Central memory CD8-positive, alpha-beta T cell (primary cell): ENCODE measurements at regions not wholly inside any gene's neighbourhood (a gene's known extent, or its start where the extent isn't known, plus 50 kb on each side); places are given as distances from the start of the nearest gene placed in this dataset.

ENCODE experiments used
- ATAC-seq: fragments of 150-1000 bp; cut with Tn5 transposase; replicated peaks from 2 replicates; pipeline ENCODE4 v1.10.0; 2022; ENCODE audit warnings: mild to moderate bottlenecking, moderate FRiP score, moderate number of reproducible peaks; ENCODE audit not compliant: poor library complexity, severe bottlenecking; ENCODE audit errors: extremely low read depth
- DNase-seq, 2 donors: peaks; one replicate each; pipeline ENCODE4 v3.0.0; 2021; ENCODE audit warnings: low spot score in 2 of 2
- H3K27ac Mint-ChIP-seq: one replicate; pipeline ENCODE4 v1.8.0; 2022; ENCODE audit warnings: low read depth, mild to moderate bottlenecking, moderate library complexity, mixed read lengths
- H3K27me3 Mint-ChIP-seq: one replicate; pipeline ENCODE4 v1.8.0; 2022; ENCODE audit warnings: mixed read lengths
- H3K36me3 Mint-ChIP-seq: one replicate; pipeline ENCODE4 v1.8.0; 2022; ENCODE audit warnings: mild to moderate bottlenecking, moderate library complexity, mixed read lengths; ENCODE audit not compliant: insufficient read depth
- H3K4me1 Mint-ChIP-seq: one replicate; pipeline ENCODE4 v1.8.0; 2022; ENCODE audit warnings: mixed read lengths
- H3K4me3 Mint-ChIP-seq: one replicate; pipeline ENCODE4 v1.8.0; 2022; ENCODE audit warnings: mild to moderate bottlenecking, moderate library complexity, mixed read lengths
- H3K9me3 Mint-ChIP-seq: one replicate; pipeline ENCODE4 v1.8.0; 2022; ENCODE audit warnings: mixed read lengths

- H3K36me3 Mint-ChIP-seq, result peaks cover 2% of the 10 kb centered on the region
- no peaks in the 10 kb centered on the region for H3K9me3 Mint-ChIP-seq
- H3K27me3 Mint-ChIP-seq, result peaks cover 21% of the 10 kb centered on the region
- no peak overlapping the region for H3K27ac Mint-ChIP-seq
- no peak overlapping the region for H3K4me3 Mint-ChIP-seq
- DNase-seq (no peak), ATAC-seq (no peak)
- H3K4me1 Mint-ChIP-seq, result no peaks in the 10 kb centered on the region
Measured at GRCh38 chr9:99563364-99563763, 258.3 kb upstream of the NR4A3 start.

- Mint-ChIP-seq H3K4me1 (no peaks in the 10 kb centered on the region), H3K27ac (no peak overlapping the region), H3K36me3 (peaks cover 2% of the 10 kb centered on the region), H3K4me3 (no peak overlapping the region), H3K9me3 (no peaks in the 10 kb centered on the region), H3K27me3 (peaks cover 21% of the 10 kb centered on the region)
- ATAC-seq, result no peak
- no peak for DNase-seq
Measured at GRCh38 chr9:99565203-99565602, 256.5 kb upstream of the NR4A3 start.

- Mint-ChIP-seq H3K27me3 (peaks cover 39% of the 10 kb centered on the region), H3K4me1 (no peaks in the 10 kb centered on the region), H3K4me3 (no peak overlapping the region), H3K36me3 (peaks cover 2% of the 10 kb centered on the region), H3K9me3 (no peaks in the 10 kb centered on the region), H3K27ac (no peak overlapping the region)
- ATAC-seq (no peak), DNase-seq (no peak)
Measured at GRCh38 chr9:99567436-99567835, 254.2 kb upstream of the NR4A3 start.

GRCh38 chr9:99569840-99570239, 251.8 kb upstream of the NR4A3 start:
- H3K27me3 Mint-ChIP-seq, result peaks cover 40% of the 10 kb centered on the region
- H3K9me3 Mint-ChIP-seq, result no peaks in the 10 kb centered on the region
- H3K27ac Mint-ChIP-seq, result no peak overlapping the region
- no peaks in the 10 kb centered on the region for H3K4me1 Mint-ChIP-seq
- no peak overlapping the region for H3K4me3 Mint-ChIP-seq
- ATAC-seq, result no peak
- H3K36me3 Mint-ChIP-seq, result peaks cover 2% of the 10 kb centered on the region
- DNase-seq, result no peak

- Mint-ChIP-seq H3K9me3 (no peaks in the 10 kb centered on the region), H3K4me3 (no peak overlapping the region), H3K27me3 (peaks cover 22% of the 10 kb centered on the region), H3K36me3 (peaks cover 3% of the 10 kb centered on the region), H3K4me1 (no peaks in the 10 kb centered on the region), H3K27ac (no peak overlapping the region)
- no peak for DNase-seq
- no peak for ATAC-seq
Measured at GRCh38 chr9:99572567-99572966, 249.1 kb upstream of the NR4A3 start.

- H3K4me3 Mint-ChIP-seq, result no peak overlapping the region
- no peaks in the 10 kb centered on the region for H3K4me1 Mint-ChIP-seq
- no peaks in the 10 kb centered on the region for H3K9me3 Mint-ChIP-seq
- H3K27me3 Mint-ChIP-seq, result peaks cover 19% of the 10 kb centered on the region
- H3K36me3 Mint-ChIP-seq, result peaks cover 1% of the 10 kb centered on the region
- no peak for DNase-seq
- H3K27ac Mint-ChIP-seq, result no peak overlapping the region
- ATAC-seq, result no peak
Measured at GRCh38 chr9:99573085-99573484, 248.6 kb upstream of the NR4A3 start.

GRCh38 chr9:99573886-99574285, 247.8 kb upstream of the NR4A3 start:
- no peak overlapping the region for H3K4me3 Mint-ChIP-seq
- H3K27me3 Mint-ChIP-seq, result peaks cover 19% of the 10 kb centered on the region
- peaks cover 1% of the 10 kb centered on the region for H3K36me3 Mint-ChIP-seq
- no peaks in the 10 kb centered on the region for H3K9me3 Mint-ChIP-seq
- no peaks in the 10 kb centered on the region for H3K4me1 Mint-ChIP-seq
- ATAC-seq, result no peak
- H3K27ac Mint-ChIP-seq, result no peak overlapping the region
- no peak for DNase-seq

- H3K9me3 Mint-ChIP-seq, result no peaks in the 10 kb centered on the region
- no peak overlapping the region for H3K4me3 Mint-ChIP-seq
- H3K27ac Mint-ChIP-seq, result no peak overlapping the region
- H3K4me1 Mint-ChIP-seq, result no peaks in the 10 kb centered on the region
- no peak for ATAC-seq
- H3K27me3 Mint-ChIP-seq, result peaks cover 11% of the 10 kb centered on the region
- H3K36me3 Mint-ChIP-seq, result peaks cover 1% of the 10 kb centered on the region
- no peak for DNase-seq
Measured at GRCh38 chr9:99576002-99576401, 245.7 kb upstream of the NR4A3 start.

- Mint-ChIP-seq H3K36me3 (peaks cover 1% of the 10 kb centered on the region), H3K9me3 (no peaks in the 10 kb centered on the region), H3K27ac (no peak overlapping the region), H3K27me3 (peaks cover 7% of the 10 kb centered on the region), H3K4me1 (no peaks in the 10 kb centered on the region), H3K4me3 (no peak overlapping the region)
- ATAC-seq (no peak), DNase-seq (no peak)
Measured at GRCh38 chr9:99576876-99577275, 244.8 kb upstream of the NR4A3 start.

- ATAC-seq (no peak), DNase-seq (no peak)
- Mint-ChIP-seq H3K27me3 (peaks cover 5% of the 10 kb centered on the region), H3K9me3 (no peaks in the 10 kb centered on the region), H3K4me3 (no peak overlapping the region), H3K36me3 (peaks cover 4% of the 10 kb centered on the region), H3K27ac (no peak overlapping the region), H3K4me1 (no peaks in the 10 kb centered on the region)
Measured at GRCh38 chr9:99577351-99577750, 244.3 kb upstream of the NR4A3 start.

GRCh38 chr9:99578666-99579065, 243.0 kb upstream of the NR4A3 start:
- H3K36me3 Mint-ChIP-seq, result peaks cover 4% of the 10 kb centered on the region
- no peak for ATAC-seq
- H3K4me3 Mint-ChIP-seq, result no peak overlapping the region
- no peak overlapping the region for H3K27ac Mint-ChIP-seq
- no peaks in the 10 kb centered on the region for H3K9me3 Mint-ChIP-seq
- H3K27me3 Mint-ChIP-seq, result peaks cover 16% of the 10 kb centered on the region
- DNase-seq, result no peak
- no peaks in the 10 kb centered on the region for H3K4me1 Mint-ChIP-seq

GRCh38 chr9:99579964-99580363, 241.7 kb upstream of the NR4A3 start:
- no peak for ATAC-seq
- Mint-ChIP-seq H3K27ac (no peak overlapping the region), H3K36me3 (peaks cover 5% of the 10 kb centered on the region)

GRCh38 chr9:99582814-99583213, 238.9 kb upstream of the NR4A3 start:
- ATAC-seq, result no peak
- Mint-ChIP-seq H3K4me3 (no peak overlapping the region), H3K9me3 (no peaks in the 10 kb centered on the region), H3K27ac (no peak overlapping the region), H3K4me1 (no peaks in the 10 kb centered on the region), H3K36me3 (peaks cover 4% of the 10 kb centered on the region), H3K27me3 (peaks cover 34% of the 10 kb centered on the region)
- no peak for DNase-seq

More at GRCh38 chr9:99579964-99580363, 241.7 kb upstream of the NR4A3 start:
- no peak for DNase-seq
- Mint-ChIP-seq H3K9me3 (no peaks in the 10 kb centered on the region), H3K4me1 (no peaks in the 10 kb centered on the region), H3K4me3 (no peak overlapping the region), H3K27me3 (peaks cover 21% of the 10 kb centered on the region)

GRCh38 chr9:99588299-99588698, 233.4 kb upstream of the NR4A3 start:
- ATAC-seq (no peak), DNase-seq (no peak)
- H3K4me3 Mint-ChIP-seq, result no peak overlapping the region

More at GRCh38 chr9:99588299-99588698, 233.4 kb upstream of the NR4A3 start:
- H3K36me3 Mint-ChIP-seq, result peaks cover 2% of the 10 kb centered on the region
- H3K27ac Mint-ChIP-seq, result no peak overlapping the region
- no peaks in the 10 kb centered on the region for H3K4me1 Mint-ChIP-seq
- H3K27me3 Mint-ChIP-seq, result peaks cover 38% of the 10 kb centered on the region
- H3K9me3 Mint-ChIP-seq, result no peaks in the 10 kb centered on the region
